Thoracic aorta (tissue), 2 donors: ENCODE measurements at regions not wholly inside any gene's neighbourhood (a gene's known extent, or its start where the extent isn't known, plus 50 kb on each side); places are given as distances from the start of the nearest gene placed in this dataset.
"Not testable (repeated sequence)": the region's sequence is repeated elsewhere in the genome, so short reads cannot be mapped to it uniquely, and the experiment has no call there.

Experiments used
- ATAC-seq: fragments of 150-250 bp; one replicate; pipeline ENCODE4 v1.8.0; 2017; ENCODE audit warnings: low read depth; ENCODE audit not compliant: insufficient number of reproducible peaks, low FRiP score
- DNase-seq: peaks from one replicate; pipeline ENCODE4 v3.0.0-alpha.2; 2020; ENCODE audit warnings: low spot score
- H3K27ac ChIP-seq, 2 donors: fragments of 200-600 bp; sonication (generic); 1 replicate in 1 of 2; 2 replicates in 1 of 2; pipeline ENCODE4 v1.5.1; 2016; ENCODE audit warnings: mild to moderate bottlenecking in 2 of 2, moderate library complexity in 2 of 2
- H3K27me3 ChIP-seq: fragments of 200-600 bp; sonication (generic); replicated peaks from 2 replicates; pipeline ENCODE4 v1.6.0; 2016; ENCODE audit warnings: mild to moderate bottlenecking; ENCODE audit not compliant: insufficient read depth
- H3K36me3 ChIP-seq: fragments of 200-600 bp; sonication (generic); one replicate; pipeline ENCODE4 v1.5.1; 2016
- H3K4me1 ChIP-seq, 2 donors: fragments of 200-600 bp; sonication (generic); 1 replicate in 1 of 2; 2 replicates in 1 of 2; pipeline versions ENCODE4 v1.5.1 to v1.6.0; 2016; ENCODE audit warnings: low read depth in 2 of 2, mild to moderate bottlenecking in 1 of 2; ENCODE audit not compliant: control insufficient read depth in 1 of 2
- H3K4me3 ChIP-seq: fragments of 200-600 bp; sonication (generic); 2 replicates; pipeline ENCODE4 v1.5.1; 2016; ENCODE audit warnings: mild to moderate bottlenecking
- H3K9me3 ChIP-seq: fragments of 200-600 bp; sonication (generic); 2 replicates; pipeline ENCODE4 v1.5.1; 2016
- TF ChIP-seq, protein P1 (sequence below): fragments of 200-600 bp; sonication (generic); IDR thresholded peaks from one replicate; pipeline ENCODE4 v1.5.1; 2019; ENCODE audit warnings: antibody characterized with exemption

DNA sequence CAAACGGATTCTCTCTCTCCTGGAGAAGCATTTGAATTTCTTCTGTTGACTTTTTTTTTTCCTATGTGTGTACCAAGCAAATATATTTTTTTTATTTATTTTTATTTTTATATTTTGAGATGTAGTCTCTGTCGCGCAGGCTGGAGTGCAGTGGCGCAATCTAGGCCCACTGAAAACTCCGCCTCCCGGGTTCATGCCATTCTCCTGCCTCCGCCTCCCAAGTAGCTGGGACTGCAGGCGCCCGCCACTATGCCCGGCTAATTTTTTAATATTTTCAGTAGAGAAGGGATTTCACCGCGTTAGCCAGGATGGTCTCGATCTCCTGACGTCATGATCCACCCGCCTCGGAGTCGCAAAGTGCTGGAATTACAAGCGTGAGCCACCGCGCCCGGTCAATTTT is 549.5 kb upstream of the GNPDA2 start:
- Histone ChIP-seq H3K27ac (no peak overlapping the region), H3K4me3 (no peak overlapping the region)
- DNase-seq, result no peak

DNA sequence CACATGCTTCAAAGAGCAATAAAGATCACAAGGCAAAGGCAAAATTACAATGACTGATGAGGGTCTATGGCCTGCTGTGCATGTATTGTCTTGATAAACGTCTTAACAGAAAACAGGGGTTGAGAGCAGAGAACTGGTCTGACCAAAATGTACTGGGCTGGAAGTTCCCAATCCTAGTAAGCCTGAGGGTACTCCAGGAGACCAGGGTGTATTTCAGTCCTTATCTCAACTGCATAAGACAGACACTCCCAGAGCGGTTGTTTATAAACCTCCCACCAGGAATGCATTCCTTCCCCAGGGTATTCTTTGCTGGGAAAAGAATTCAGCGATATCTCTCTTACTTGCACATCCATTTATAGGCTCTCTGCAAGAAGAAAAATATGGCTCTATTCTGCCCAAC is 521.8 kb upstream of the GNPDA2 start:
- not testable (repeated sequence) for H3K4me1 ChIP-seq, H3K9me3 ChIP-seq, ATAC-seq, H3K27ac ChIP-seq, DNase-seq, H3K36me3 ChIP-seq, H3K27me3 ChIP-seq, H3K4me3 ChIP-seq

More for the DNA sequence above, 549.5 kb upstream of the GNPDA2 start:
- Histone ChIP-seq H3K27me3 (no peaks in the 10 kb centered on the region), H3K9me3 (no peaks in the 10 kb centered on the region), H3K4me1 (no peaks in the 10 kb centered on the region), H3K36me3 (no peaks in the 10 kb centered on the region)
- ATAC-seq, result no peak
- TF ChIP-seq, protein P1, sequence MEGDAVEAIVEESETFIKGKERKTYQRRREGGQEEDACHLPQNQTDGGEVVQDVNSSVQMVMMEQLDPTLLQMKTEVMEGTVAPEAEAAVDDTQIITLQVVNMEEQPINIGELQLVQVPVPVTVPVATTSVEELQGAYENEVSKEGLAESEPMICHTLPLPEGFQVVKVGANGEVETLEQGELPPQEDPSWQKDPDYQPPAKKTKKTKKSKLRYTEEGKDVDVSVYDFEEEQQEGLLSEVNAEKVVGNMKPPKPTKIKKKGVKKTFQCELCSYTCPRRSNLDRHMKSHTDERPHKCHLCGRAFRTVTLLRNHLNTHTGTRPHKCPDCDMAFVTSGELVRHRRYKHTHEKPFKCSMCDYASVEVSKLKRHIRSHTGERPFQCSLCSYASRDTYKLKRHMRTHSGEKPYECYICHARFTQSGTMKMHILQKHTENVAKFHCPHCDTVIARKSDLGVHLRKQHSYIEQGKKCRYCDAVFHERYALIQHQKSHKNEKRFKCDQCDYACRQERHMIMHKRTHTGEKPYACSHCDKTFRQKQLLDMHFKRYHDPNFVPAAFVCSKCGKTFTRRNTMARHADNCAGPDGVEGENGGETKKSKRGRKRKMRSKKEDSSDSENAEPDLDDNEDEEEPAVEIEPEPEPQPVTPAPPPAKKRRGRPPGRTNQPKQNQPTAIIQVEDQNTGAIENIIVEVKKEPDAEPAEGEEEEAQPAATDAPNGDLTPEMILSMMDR, result no peak

DNA sequence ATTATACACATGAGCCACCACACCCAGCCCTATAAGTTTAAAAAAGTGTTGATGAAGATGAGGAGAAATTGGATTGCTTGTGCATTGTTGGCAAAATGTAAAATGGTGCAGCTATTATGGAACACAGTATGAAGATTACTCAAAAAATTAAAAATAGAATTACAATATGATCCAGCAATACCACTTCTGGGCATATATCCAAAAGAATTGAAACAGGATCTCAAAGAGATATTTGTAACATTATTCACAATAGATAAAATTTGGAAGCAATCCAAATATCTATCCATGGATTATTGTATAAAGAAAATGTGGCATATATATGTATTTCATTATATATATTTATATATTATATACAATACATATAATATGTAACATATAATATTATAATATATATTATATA is 515.6 kb upstream of the GNPDA2 start:
- H3K36me3 ChIP-seq, result no peaks in the 10 kb centered on the region
- TF ChIP-seq, protein P1, result no peak
- ATAC-seq (no peak), DNase-seq (no peak)
- H3K4me1 ChIP-seq, result peaks cover 0 to 3% of the 10 kb centered on the region in 2 donors
- no peaks in the 10 kb centered on the region for H3K9me3 ChIP-seq
- no peak overlapping the region for H3K27ac ChIP-seq
- no peaks in the 10 kb centered on the region for H3K27me3 ChIP-seq
- H3K4me3 ChIP-seq, result no peak overlapping the region

DNA sequence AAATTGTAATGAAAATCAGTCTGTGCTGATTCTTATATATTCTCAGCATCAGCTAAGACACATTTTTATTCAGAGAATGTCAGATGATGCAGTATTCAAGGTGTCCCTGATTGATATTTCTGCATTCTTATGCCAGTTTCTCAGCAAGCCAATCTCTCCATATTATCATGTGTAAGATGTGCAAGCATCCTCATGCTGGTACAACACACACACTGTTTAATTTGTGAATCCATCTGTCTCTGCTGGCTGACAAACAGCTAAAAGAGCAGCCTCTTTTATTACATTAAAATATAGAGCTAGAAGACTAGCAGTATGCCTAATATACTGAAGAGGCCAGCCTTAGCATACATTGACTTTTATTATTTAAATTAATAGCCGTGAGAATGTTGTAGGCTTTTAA is 502.9 kb upstream of the GNPDA2 start:
- no peaks in the 10 kb centered on the region for H3K36me3 ChIP-seq
- DNase-seq (no peak), ATAC-seq (no peak)
- TF ChIP-seq, protein P1, result no peak
- no peaks in the 10 kb centered on the region for H3K9me3 ChIP-seq
- no peaks in the 10 kb centered on the region for H3K4me1 ChIP-seq
- no peak overlapping the region for H3K27ac ChIP-seq
- no peak overlapping the region for H3K4me3 ChIP-seq
- H3K27me3 ChIP-seq, result no peaks in the 10 kb centered on the region

DNA sequence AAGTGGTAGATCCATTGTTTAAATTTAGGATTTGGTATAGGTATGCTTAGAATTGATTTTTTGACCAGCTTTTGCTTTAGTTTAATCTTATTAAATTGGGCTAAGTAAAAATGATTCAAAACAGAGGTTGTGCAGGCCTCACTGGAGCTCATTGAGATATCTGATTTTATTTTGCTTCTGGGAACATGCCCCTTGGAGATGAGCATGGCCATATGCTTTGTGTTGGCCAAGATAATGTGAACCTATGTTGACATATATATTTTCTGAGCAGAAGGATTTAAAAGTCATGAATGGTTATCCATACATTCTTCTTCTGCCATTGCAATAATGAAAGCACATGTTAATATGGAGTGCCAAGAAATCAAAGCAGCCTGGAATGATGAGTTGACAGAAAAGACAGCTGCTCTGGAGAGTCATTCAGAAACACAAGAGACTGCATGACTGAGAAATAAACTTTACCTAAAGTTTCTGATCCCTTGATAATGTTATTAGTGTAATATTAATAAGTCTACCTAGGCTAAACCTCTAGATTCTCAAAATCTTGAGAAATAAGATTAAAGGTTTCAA is 489.7 kb upstream of the GNPDA2 start:
- DNase-seq (no peak), ATAC-seq (no peak)
- Histone ChIP-seq H3K4me3 (no peak overlapping the region), H3K27me3 (no peaks in the 10 kb centered on the region), H3K36me3 (no peaks in the 10 kb centered on the region), H3K27ac (no peak overlapping the region), H3K4me1 (no peaks in the 10 kb centered on the region), H3K9me3 (no peaks in the 10 kb centered on the region)
- TF ChIP-seq, protein P1, result no peak

DNA sequence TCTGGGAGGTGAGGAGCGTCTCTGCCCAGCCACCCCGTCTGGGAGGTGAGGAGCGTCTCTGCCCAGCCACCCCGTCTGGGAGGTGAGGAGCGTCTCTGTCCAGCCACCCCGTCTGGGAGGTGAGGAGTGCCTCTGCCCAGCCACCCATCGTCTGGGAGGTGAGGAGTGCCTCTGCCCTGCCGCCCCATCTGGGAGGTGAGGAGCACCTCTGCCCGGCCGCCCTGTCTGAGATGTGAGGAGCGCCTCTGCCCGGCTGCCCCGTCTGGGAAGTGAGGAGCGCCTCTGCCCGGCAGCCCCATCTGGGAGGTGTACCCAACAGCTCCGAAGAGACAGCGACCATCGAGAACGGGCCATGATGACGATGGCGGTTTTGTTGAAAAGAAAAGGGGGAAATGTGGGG is 482.1 kb upstream of the GNPDA2 start:
- not testable (repeated sequence) for DNase-seq, H3K36me3 ChIP-seq, H3K27ac ChIP-seq, H3K4me1 ChIP-seq, ATAC-seq, H3K27me3 ChIP-seq, H3K9me3 ChIP-seq, H3K4me3 ChIP-seq

DNA sequence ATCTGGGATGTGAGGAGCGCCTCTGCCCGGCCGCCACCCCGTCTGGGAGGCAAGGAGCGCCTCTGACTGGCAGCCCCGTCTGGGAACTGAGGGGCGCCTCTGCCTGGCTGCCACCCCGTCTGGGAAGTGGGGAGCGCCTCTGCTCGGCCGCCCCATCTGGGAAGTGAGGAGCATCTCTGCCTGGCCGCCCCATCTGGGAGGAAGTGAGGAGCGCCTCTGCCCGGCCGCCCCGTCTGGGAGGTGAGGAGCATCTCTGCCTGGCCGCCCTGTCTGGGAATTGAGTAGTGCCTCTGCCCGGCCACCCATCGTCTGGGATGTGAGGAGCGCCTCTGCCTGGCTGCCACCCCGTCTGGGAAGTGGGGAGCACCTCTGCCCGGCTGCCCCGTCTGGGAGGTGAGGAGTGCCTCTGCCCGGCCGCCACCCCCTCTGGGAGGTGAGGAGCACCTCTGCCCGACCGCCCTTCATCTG is 481.5 kb upstream of the GNPDA2 start:
- ATAC-seq, H3K4me1 ChIP-seq, H3K4me3 ChIP-seq, H3K36me3 ChIP-seq, H3K27me3 ChIP-seq, H3K27ac ChIP-seq, H3K9me3 ChIP-seq, DNase-seq: not testable (repeated sequence)

DNA sequence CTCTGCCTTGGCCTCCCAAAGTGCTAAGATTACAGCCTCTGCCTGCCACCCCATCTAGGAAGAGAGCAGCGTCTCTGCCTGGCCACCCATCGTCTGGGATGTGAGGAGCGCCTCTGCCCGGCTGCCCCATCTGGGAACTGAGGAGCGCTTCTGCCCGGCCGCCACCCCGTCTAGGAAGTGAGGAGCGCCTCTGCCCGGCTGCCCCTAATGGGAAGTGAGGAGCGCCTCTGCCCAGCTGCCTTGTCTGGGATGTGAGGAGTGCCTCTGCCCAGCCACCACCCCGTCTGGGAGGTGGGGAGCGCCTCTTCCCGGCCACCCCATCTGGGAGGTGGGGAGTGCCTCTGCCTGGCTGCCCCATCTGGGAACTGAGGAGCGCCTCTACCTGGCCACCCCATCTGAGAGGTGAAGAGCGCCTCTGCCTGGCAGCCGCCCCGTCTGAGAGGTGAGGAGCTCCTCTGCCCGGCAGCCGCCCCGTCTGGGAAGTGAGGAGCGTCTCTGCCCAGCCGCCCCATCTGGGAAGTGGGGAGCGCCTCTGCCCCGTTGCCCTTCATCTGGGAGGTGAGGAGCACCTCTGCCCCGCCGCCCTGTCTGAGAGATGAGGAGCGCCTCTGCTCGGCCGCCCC is 481.0 kb upstream of the GNPDA2 start:
- not testable (repeated sequence) for DNase-seq, H3K9me3 ChIP-seq, H3K36me3 ChIP-seq, H3K27me3 ChIP-seq, H3K4me1 ChIP-seq, H3K27ac ChIP-seq, H3K4me3 ChIP-seq, ATAC-seq
